Suprapubic skin (tissue), 3 donors: ENCODE measurements at regions not wholly inside any gene's neighbourhood (a gene's known extent, or its start where the extent isn't known, plus 50 kb on each side); places are given as distances from the start of the nearest gene placed in this dataset.
"Not testable (repeated sequence)": the region's sequence is repeated elsewhere in the genome, so short reads cannot be mapped to it uniquely, and the experiment has no call there.

Source experiments
- CTCF ChIP-seq, 2 donors: fragments of 200-600 bp in 1 of 2; fragments of 450-650 bp in 1 of 2; sonication (generic) in 1 of 2; IDR thresholded peaks; one replicate each; pipeline ENCODE4 v1.5.1; 2016 to 2019; ENCODE audit warnings: antibody characterized with exemption in 2 of 2, mild to moderate bottlenecking in 1 of 2, moderate library complexity in 1 of 2
- POLR2A ChIP-seq, 2 donors: fragments of 450-650 bp; IDR thresholded peaks; one replicate each; pipeline ENCODE4 v1.6.1; 2017; ENCODE audit warnings: antibody characterized with exemption in 2 of 2, mild to moderate bottlenecking in 2 of 2, moderate library complexity in 2 of 2

GRCh38 chr3:147710753-147711152 lies 301.6 kb downstream of the ZIC1 start:
- TF ChIP-seq CTCF, POLR2A (IDR thresholded peaks at IDR 0.05): not testable (repeated sequence)
